B cell (primary cell): ENCODE measurements at regions not wholly inside any gene's neighbourhood (a gene's known extent, or its start where the extent isn't known, plus 50 kb on each side); places are given as distances from the start of the nearest gene placed in this dataset.
"Not testable (repeated sequence)": the region's sequence is repeated elsewhere in the genome, so short reads cannot be mapped to it uniquely, and the experiment has no call there.

Source experiments
- EZH2 ChIP-seq: IDR thresholded peaks from 2 replicates; pipeline ENCODE4 v1.6.1; 2012; ENCODE audit warnings: borderline replicate concordance, low read depth, mild to moderate bottlenecking, moderate library complexity, low read length; ENCODE audit not compliant: insufficient read depth, poor library complexity, severe bottlenecking
- TF ChIP-seq, protein P1 (sequence below): fragments of 200-600 bp; IDR thresholded peaks from one replicate; pipeline ENCODE4 v1.8.0; 2022; ENCODE audit warnings: antibody characterized with exemption, mild to moderate bottlenecking

DNA sequence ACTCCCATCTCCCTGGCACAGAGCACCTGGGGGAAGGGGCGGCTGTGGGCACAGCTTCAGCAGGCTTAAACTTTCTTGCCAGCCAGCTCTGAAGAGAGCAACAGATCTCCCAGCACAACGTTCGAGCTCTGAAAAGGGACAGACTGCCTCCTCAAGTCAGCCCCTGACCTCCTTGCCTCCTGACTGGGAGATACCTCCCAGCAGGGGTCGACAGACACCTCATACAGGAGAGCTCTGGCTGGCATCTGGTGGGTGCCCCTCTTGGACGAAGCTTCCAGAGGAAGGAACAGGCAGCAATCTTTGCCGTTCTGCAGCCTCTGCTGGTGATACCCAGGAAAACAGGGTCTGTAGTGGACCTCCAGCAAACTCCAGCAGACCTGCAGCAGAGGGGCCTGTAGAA lies 80.7 kb upstream of the ST3GAL6 start:
- TF ChIP-seq, protein P1, sequence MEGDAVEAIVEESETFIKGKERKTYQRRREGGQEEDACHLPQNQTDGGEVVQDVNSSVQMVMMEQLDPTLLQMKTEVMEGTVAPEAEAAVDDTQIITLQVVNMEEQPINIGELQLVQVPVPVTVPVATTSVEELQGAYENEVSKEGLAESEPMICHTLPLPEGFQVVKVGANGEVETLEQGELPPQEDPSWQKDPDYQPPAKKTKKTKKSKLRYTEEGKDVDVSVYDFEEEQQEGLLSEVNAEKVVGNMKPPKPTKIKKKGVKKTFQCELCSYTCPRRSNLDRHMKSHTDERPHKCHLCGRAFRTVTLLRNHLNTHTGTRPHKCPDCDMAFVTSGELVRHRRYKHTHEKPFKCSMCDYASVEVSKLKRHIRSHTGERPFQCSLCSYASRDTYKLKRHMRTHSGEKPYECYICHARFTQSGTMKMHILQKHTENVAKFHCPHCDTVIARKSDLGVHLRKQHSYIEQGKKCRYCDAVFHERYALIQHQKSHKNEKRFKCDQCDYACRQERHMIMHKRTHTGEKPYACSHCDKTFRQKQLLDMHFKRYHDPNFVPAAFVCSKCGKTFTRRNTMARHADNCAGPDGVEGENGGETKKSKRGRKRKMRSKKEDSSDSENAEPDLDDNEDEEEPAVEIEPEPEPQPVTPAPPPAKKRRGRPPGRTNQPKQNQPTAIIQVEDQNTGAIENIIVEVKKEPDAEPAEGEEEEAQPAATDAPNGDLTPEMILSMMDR = not testable (repeated sequence)
- TF ChIP-seq EZH2 = not testable (repeated sequence)
